ENCODE measurements at regions not wholly inside any gene's neighbourhood (a gene's known extent, or its start where the extent isn't known, plus 50 kb on each side); places are given as distances from the start of the nearest gene placed in this dataset.

GRCh38 chrX:66498672-66499296 lies 140.1 kb downstream of the EDA2R start:
- no peak for ATAC-seq
- TF ChIP-seq ESRRA (IDR thresholded peaks at IDR 0.05; ENCODE audit: borderline replicate concordance, low read length) (no peak), FOSB (CRISPR knock-in tag; IDR thresholded peaks at IDR 0.05) (no peak), PHF8 (IDR thresholded peaks at IDR 0.05; ENCODE audit: borderline replicate concordance, low read depth) (no peak), HOXA7 (CRISPR knock-in tag; IDR thresholded peaks at IDR 0.05) (no peak), BCL3 (IDR thresholded peaks at IDR 0.05) (no peak), MAX (IDR thresholded peaks at IDR 0.05) (no peak), MYC (IDR thresholded peaks at IDR 0.05; ENCODE audit: borderline replicate concordance, low read length) (no peak), RFX5 (IDR thresholded peaks at IDR 0.05) (no peak), E2F6 (IDR thresholded peaks at IDR 0.05; ENCODE audit: borderline replicate concordance, low read depth) (no peak), ZC3H11A (IDR thresholded peaks at IDR 0.05) (no peak), TFCP2L1 (CRISPR knock-in tag; IDR thresholded peaks at IDR 0.05) (no peak), HDAC2 (IDR thresholded peaks at IDR 0.05) (no peak), BHLHE40 (IDR thresholded peaks at IDR 0.05; ENCODE audit: low read depth, low read length) (no peak), HEYL (CRISPR knock-in tag; IDR thresholded peaks at IDR 0.05) (no peak), SMC3 (IDR thresholded peaks at IDR 0.05) (no peak), RARB (CRISPR knock-in tag; IDR thresholded peaks at IDR 0.05) (no peak)
- TF ChIP-seq, protein P1, sequence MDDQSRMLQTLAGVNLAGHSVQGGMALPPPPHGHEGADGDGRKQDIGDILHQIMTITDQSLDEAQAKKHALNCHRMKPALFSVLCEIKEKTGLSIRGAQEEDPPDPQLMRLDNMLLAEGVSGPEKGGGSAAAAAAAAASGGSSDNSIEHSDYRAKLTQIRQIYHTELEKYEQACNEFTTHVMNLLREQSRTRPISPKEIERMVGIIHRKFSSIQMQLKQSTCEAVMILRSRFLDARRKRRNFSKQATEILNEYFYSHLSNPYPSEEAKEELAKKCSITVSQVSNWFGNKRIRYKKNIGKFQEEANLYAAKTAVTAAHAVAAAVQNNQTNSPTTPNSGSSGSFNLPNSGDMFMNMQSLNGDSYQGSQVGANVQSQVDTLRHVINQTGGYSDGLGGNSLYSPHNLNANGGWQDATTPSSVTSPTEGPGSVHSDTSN (IDR thresholded peaks at IDR 0.05), result no peak
- TF ChIP-seq, protein P2, sequence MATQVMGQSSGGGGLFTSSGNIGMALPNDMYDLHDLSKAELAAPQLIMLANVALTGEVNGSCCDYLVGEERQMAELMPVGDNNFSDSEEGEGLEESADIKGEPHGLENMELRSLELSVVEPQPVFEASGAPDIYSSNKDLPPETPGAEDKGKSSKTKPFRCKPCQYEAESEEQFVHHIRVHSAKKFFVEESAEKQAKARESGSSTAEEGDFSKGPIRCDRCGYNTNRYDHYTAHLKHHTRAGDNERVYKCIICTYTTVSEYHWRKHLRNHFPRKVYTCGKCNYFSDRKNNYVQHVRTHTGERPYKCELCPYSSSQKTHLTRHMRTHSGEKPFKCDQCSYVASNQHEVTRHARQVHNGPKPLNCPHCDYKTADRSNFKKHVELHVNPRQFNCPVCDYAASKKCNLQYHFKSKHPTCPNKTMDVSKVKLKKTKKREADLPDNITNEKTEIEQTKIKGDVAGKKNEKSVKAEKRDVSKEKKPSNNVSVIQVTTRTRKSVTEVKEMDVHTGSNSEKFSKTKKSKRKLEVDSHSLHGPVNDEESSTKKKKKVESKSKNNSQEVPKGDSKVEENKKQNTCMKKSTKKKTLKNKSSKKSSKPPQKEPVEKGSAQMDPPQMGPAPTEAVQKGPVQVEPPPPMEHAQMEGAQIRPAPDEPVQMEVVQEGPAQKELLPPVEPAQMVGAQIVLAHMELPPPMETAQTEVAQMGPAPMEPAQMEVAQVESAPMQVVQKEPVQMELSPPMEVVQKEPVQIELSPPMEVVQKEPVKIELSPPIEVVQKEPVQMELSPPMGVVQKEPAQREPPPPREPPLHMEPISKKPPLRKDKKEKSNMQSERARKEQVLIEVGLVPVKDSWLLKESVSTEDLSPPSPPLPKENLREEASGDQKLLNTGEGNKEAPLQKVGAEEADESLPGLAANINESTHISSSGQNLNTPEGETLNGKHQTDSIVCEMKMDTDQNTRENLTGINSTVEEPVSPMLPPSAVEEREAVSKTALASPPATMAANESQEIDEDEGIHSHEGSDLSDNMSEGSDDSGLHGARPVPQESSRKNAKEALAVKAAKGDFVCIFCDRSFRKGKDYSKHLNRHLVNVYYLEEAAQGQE (IDR thresholded peaks at IDR 0.05), result no peak
- H3K9me3 ChIP-seq, result no peaks in the 10 kb centered on the region
- ChIA-PET CTCF (no interaction called here), POLR2A (no interaction called here)
- no peak for DNase-seq (ENCODE audit: low read depth in 1 of 2, low spot score in 1 of 2)
- H3K27ac ChIP-seq, result no peak overlapping the region
- no peak for FAIRE-seq
- WGBS (ENCODE audit: missing lambda C conversion rate), result 41% methylated on average over 8 of the region's 19 CpGs
- no peak overlapping the region for H3K4me3 ChIP-seq
- no peak overlapping the region for H3K4me2 ChIP-seq
- H3K4me1 ChIP-seq, result no peaks in the 10 kb centered on the region

DNA sequence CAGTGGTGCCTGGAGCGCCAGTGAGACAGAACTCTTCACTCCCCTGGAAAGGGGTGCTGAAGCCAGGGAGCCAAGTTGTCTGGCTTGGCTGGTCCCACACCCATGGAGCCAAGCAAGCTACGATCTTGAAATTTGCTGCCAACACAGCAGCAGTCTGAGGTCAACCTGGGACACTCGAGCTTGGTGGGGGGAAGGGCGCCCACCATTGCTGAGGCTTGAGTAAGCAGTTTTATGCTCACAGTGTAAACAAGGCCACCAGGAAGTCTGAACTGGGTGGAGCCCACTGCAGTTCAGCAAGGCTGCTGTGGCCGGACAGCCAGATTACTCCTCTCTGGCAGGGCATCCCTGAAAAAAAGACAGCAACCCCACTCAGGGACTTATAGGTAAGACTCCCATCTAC lies 149.5 kb downstream of the EDA2R start:
- WGBS (ENCODE audit: missing lambda C conversion rate), result 11% methylated on average over 5 of the region's 5 CpGs
- POLR2A ChIA-PET, result no interaction called here
- Histone ChIP-seq H3K4me2 (no peak overlapping the region), H3K4me3 (no peak overlapping the region), H3K9me3 (no peaks in the 10 kb centered on the region), H3K4me1 (no peaks in the 10 kb centered on the region), H3K27ac (no peak overlapping the region)
- FAIRE-seq (no peak), ATAC-seq (no peak), DNase-seq (ENCODE audit: low read depth in 1 of 2, low spot score in 1 of 2) (peak in 1 of 2 experiments; percentile 3)
- TF ChIP-seq CHD2 (IDR thresholded peaks at IDR 0.05; ENCODE audit: low read length, partially characterized antibody), result no peak
- no peak for TF ChIP-seq NPAS2 (CRISPR knock-in tag; IDR thresholded peaks at IDR 0.05; ENCODE audit: borderline replicate concordance)
- TF ChIP-seq E2F6 (IDR thresholded peaks at IDR 0.05; ENCODE audit: borderline replicate concordance, low read depth), result no peak
- TF ChIP-seq CTCF (IDR thresholded peaks at IDR 0.05), result no peak
- TF ChIP-seq RNF2 (IDR thresholded peaks at IDR 0.05; ENCODE audit: borderline replicate concordance, low read depth), result no peak
- TF ChIP-seq RAD21 (conservative IDR thresholded peaks at IDR 0.05 in 1 of 2, IDR thresholded peaks at IDR 0.05 in 1 of 2), result no peak
- CTCF ChIA-PET, result no interaction called here

Data from A549 (cell line).